Suppressor macrophage treated with lipopolysaccharide for 4 hours (primary cell): ENCODE measurements at regions not wholly inside any gene's neighbourhood (a gene's known extent, or its start where the extent isn't known, plus 50 kb on each side); places are given as distances from the start of the nearest gene placed in this dataset.

Source experiments
- DNase-seq: peaks from one replicate; pipeline ENCODE4 v3.0.0-alpha.2; 2020

DNA sequence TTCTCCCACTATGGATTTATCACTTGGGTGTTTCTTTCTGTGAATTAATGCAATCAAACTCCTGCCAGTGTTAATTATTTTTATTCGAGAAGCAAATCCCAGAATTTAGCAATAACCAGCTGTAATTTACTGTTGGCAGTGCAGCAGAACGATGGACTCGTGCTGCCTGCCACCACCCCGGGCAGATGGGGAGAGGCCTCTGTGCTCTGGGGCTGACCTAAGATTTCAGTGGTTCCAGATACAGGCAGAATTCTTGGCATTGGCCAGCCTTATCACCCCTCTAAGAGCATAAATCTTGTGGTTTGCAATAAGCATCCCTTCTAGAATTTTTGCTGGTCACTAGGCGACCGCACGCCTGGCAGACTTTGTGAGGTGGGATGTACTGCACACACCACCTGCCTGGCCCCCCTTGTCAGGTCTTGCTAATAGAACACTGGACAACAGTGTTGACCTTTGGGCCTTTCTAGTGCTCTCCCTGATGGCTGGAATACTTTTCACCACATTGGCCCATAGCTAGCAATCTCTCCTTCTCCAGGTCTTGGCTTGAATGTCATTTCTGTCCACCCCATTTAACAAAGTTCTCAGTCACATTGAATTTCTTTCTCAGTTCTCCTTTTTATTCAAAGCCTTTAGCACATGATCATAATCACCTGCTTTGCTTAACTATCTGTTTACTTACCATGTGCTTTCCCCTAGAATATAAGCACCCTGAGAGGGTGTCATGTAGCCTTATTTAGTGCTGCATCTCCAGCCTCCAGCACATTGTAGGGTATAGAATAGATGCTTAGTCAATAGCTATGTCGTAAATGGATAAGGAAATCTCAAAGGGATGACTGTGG, 122.1 kb upstream of the DYNLRB2 start:
- DNase-seq, result no peak

DNA sequence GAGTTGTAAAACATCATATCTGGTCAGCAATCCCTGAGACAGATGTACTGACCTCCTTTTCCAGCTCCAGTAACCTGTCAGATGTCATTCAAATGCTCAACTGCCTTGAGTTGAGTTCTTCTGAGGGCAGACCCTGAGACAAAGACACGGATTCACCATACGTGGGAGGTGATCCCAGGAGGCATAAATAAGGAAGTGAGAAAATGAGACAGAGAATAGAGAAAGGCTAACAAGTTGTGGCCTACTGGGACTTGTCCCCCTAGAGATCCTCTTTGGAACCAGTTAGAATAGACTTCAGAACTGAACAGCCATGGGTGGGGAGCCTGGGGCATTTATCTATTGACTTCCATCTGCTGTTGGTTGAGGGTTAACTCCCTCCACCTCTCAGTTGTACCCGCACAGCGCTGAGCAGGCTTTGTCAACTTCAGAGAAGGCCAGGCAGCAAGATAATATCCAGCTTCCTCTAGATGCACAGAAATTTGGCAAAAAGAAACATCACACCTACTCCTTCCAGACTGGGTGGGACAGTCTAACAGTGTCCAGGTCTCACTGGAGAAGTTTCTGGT, 123.0 kb upstream of the DYNLRB2 start:
- no peak for DNase-seq

- DNase-seq, result no peak
Measured at GRCh38 chr16:80408014-80408413, 132.8 kb upstream of the DYNLRB2 start.

- no peak for DNase-seq
Measured at GRCh38 chr16:80407265-80407987, 133.4 kb upstream of the DYNLRB2 start.

DNA sequence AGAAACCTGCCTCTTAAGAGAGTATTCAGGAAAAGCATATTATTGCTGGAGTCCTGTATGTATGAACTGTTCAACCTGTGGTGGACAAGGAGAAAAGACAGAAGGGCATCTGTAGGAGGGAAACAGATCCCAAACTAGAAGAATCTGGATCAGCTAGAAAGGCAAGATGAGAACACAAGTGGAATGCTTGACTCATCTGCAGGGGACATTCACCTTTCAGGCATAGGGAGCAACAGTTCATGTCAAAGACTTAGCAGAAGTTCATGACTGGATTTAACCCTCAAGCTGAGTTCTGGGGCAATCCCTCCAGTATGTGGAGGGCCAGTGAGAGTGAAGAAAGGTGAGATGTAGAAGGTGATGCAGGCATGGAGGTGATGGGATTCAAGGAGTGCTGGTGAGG, 135.9 kb upstream of the DYNLRB2 start:
- DNase-seq, result no peak

DNA sequence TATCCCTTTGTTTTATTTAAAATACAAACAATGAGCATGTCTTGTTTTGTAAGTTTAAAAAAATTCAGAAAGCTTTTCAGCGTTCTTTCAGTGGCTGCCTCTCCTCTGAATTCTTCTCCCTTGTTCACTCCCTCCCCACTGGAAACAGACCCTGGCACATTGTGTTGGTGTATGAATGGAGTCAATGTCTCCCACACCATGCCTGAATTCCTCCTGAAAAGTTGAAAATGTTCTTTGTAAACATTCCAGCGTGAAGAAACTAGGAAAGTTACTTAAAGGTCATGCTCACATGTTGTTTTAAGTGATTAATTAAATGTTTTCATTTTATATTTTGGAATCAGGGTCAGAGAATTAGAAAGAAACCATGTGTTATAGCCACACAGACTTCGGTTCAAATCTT, 136.9 kb upstream of the DYNLRB2 start:
- no peak for DNase-seq

- no peak for DNase-seq
Measured at GRCh38 chr16:80390871-80391489, 149.8 kb upstream of the DYNLRB2 start.

DNA sequence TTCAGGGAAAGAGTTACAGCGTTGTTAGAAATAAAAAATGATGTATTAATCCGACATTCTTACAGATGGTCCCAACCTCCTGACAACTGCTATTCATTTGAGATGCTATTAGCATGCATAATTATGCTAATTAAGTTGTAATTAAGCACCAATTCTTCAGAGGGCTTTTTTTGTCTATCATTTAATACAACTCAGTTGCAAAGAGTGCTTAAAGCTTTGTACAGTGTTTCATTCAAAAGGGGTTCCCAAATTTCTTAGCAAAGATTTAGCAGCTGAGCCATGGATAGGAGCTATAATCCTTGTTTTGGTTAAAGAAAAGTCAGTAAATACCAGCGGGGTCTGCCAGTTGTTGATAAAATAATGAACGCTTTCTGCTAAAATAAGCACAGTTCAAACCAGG, 150.7 kb upstream of the DYNLRB2 start:
- DNase-seq, result no peak

DNA sequence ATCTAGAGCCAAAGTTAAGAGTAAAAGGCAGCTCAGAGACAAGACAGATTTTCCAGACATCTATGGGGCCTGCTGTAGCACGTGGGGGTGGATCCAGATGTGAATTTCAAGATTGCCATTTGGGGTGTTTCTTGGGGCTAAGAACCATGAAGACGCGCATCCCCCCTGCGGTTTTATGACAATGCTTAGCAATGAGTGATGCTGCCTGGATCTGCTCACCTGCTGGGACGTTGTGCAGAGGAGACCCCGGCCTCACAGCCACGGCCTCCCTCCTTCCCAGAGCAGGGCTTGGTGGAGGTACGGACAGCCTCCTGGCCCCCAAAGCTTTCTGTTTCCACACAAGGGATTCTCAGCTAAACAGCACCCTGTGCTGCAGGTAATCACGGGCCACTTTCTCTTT, 151.5 kb upstream of the DYNLRB2 start:
- no peak for DNase-seq

DNA sequence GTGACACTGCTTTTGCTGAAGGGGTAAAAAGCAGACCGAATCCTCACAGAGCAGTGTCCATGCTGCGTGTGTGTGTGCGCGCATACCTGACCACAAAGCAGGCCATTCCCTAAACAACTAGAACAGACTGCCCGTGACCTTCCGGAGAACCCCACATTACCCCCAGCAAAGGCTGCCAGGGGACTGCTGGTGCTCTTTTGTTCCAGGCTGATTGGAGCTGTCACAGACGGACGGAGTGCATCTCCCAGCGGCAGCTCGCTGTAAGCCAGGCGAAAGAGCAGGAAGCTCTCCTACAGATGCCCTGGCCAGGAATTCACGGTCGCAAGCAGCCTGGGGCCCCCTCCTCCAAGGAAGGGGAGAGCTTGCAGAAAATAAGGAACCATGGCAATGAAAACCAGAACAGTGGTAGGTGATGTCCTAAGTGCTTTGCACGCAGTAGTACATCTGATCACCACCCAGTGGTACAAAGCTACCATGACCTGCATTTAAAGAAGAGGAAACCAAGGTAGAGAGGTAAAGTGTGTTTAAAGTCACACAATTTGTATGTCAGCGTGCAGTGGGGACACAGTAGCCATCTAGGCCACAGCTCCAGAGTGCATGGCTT, 153.4 kb upstream of the DYNLRB2 start:
- DNase-seq, result no peak

DNA sequence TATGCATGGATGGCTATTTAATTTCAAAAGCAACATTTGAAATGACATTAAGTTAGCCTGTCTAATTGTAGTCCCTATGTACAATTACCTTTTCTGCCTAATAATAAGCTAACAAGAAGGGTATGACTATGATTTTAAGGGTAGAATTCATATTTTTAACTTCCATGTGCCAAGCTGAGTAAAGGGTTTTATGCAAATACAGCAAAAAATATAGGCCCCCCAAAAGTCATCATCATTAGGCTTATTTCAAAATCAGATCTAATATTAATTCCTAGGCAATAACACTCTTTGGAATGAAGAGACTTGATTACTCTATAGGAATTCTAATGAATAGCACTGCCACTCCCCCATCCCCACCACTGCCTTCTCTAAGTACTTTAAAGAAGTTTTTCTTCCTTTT, 155.9 kb upstream of the DYNLRB2 start:
- DNase-seq, result no peak

DNA sequence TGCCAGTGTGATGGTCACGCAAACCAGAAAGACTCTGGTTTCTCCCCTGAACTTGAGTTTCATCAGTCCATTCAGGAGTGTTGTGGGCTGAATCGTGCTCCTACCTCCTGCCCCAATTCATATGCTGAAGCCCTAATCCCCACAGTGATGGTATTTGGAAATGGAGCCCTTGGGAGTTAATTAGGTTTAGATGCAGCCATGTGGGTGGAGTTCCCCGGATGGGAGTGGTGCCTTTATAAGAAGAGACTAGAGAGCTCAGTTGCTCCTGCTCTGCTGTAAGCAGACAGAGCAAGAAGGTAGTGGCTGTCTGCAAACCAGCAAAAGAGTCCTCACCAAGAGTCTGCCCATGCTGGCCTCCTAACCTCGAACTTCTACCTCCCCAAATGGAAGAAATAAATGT, 160.3 kb upstream of the DYNLRB2 start:
- no peak for DNase-seq

DNA sequence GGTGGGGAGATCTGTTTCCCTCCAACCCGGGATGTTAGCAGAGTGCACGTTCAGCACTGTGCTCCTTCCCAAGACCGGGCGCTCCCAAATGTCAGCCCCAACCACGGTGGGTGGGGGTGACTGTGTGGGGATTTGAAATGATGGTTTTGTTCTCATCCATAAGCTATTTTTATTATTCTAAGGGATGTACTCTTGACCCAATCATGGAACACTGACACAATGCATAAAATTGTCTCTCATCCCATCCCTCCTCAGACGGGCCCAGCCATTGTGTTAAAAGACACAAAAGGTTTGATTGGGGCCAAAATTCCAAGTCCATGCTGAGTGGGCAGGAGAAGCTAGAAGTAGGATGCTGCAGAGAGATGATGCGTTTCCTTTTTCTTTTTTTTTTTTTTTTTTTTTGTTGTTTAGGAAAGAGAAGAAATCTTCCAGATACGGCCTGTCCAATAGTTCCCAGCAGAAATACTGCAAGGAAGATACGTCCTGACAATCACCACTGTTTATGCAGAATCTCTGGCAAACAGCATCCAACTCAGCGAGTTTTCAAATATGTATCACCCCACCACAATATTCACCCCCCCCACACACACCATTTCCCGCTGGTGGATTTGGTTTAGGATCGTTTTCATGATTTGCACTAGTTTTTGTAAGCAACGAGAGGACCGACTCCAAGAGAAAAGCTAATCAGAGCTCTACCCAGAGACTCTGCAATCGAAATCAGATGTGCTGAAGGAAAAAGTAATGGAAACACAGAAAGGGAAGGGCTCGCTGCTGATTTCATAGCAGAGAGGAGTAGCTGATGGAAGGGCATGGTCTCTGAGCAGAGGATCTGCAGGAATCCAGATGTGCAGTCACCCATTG, 163.5 kb upstream of the DYNLRB2 start:
- DNase-seq, result no peak

- no peak for DNase-seq
Measured at GRCh38 chr16:80375973-80376372, 164.8 kb upstream of the DYNLRB2 start.

DNA sequence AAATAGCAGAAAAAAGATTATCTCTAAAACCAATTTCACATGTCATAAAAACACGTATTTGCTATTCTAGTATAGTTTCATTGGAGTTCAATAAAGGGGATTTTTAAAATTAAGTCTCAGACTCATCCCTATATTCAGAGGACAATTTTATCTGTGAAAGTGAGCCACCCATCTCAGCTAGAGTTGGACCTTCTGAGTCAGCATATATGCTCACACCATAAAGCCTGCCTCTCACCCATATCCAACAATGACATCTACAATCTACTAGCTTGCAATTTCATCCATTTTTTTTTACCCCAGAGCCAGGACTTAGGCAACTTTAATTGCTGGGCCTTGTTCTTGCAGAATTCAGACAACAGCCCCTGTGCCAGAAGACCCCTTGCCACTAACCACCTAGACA, 165.3 kb upstream of the DYNLRB2 start:
- no peak for DNase-seq

DNA sequence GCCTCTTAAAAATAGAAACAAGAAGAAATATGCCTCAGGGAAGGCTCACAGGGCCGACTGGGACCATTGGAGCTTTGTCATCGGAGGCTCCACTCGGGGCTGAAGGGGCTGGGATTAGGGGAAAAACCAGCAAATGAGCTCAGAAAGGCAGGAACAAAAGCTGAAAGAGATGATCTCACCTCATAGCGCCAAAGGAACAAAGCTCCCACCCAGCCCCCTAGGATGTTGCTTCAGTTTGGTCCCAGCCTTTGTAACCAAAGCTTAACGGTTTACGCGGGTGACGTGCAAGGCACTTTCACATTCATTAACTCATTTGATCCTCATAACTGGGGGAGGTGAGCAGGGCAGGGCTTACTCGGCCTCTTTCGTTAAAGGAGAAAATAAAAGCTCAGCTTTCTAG, 168.5 kb upstream of the DYNLRB2 start:
- no peak for DNase-seq

- no peak for DNase-seq
Measured at GRCh38 chr16:80369138-80369958, 171.4 kb upstream of the DYNLRB2 start.

DNA sequence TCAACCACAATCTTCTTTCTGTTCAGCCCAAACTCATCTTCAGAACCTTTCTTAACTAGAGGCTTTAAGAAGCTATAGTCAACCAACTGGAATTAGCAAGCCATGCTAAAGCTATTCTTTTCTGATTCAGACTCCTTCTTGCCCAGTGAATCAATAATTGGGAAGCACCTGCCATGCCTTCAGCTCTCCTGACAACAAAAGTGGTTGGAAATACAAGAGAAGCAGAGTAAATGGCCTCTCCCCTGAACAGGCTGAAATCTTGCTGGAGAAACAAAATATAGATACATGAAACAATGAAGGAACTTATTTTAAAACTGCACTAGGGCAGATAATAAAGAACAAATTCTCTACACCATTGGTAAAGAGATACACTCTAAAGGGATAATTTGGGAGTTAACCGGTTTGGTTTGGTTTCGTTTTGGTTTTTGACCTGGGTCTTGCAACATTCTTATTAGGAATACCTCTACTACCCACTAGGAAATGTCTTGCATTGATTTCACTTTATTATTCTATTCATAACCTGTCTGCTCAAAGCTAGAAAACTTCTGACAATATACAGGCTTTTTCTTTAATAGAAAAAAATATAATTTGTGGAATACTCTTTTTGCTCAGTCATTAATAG, 173.6 kb upstream of the DYNLRB2 start:
- no peak for DNase-seq

GRCh38 chr16:80366023-80366422, 174.8 kb upstream of the DYNLRB2 start:
- DNase-seq, result no peak

- no peak for DNase-seq
Measured at GRCh38 chr16:80362816-80363215, 178.0 kb upstream of the DYNLRB2 start.

GRCh38 chr16:80356365-80356764, 184.4 kb upstream of the DYNLRB2 start:
- DNase-seq, result no peak
